OCI-LY1 (cell line): ENCODE measurements at regions not wholly inside any gene's neighbourhood (a gene's known extent, or its start where the extent isn't known, plus 50 kb on each side); places are given as distances from the start of the nearest gene placed in this dataset.

Experiments
- H2AFZ ChIP-seq: fragments of 200-600 bp; sonication (generic), shearing (Covaris generic); 2 replicates; pipeline ENCODE4 v1.6.0; 2014; ENCODE audit warnings: antibody characterized with exemption, mild to moderate bottlenecking, low read length
- H3F3A ChIP-seq: fragments of 200-600 bp; sonication (generic), shearing (Covaris generic); 2 replicates; pipeline ENCODE4 v1.6.0; 2014; ENCODE audit warnings: mild to moderate bottlenecking, antibody characterized with exemption, low read length, moderate library complexity; ENCODE audit not compliant: insufficient read depth
- H3K27ac ChIP-seq: fragments of 200-600 bp; sonication (generic); 2 replicates; pipeline ENCODE4 v1.5.1; 2014; ENCODE audit warnings: low read length, mixed run types, mild to moderate bottlenecking, low read depth; ENCODE audit not compliant: poor library complexity, severe bottlenecking
- H3K27me3 ChIP-seq: fragments of 200-600 bp; sonication (generic); 2 replicates; pipeline ENCODE4 v1.6.0; 2014; ENCODE audit warnings: antibody characterized with exemption, mild to moderate bottlenecking, low read length, moderate library complexity; ENCODE audit not compliant: insufficient read depth
- H3K36me3 ChIP-seq: fragments of 200-600 bp; sonication (generic); 2 replicates; pipeline ENCODE4 v1.6.1; 2014; ENCODE audit warnings: mild to moderate bottlenecking, antibody characterized with exemption, low read length, moderate library complexity, mixed read lengths; ENCODE audit not compliant: insufficient read depth
- H3K4me1 ChIP-seq: fragments of 200-600 bp; sonication (generic); 2 replicates; pipeline ENCODE4 v1.5.1; 2014; ENCODE audit warnings: mild to moderate bottlenecking, low read length, moderate library complexity; ENCODE audit not compliant: insufficient read depth, severe bottlenecking
- H3K4me2 ChIP-seq: fragments of 200-600 bp; sonication (generic), shearing (Covaris generic); 2 replicates; pipeline ENCODE4 v1.6.1; 2014; ENCODE audit warnings: low read length
- H3K4me3 ChIP-seq: fragments of 200-600 bp; sonication (generic); 2 replicates; pipeline ENCODE4 v1.5.1; 2014; ENCODE audit warnings: low read length, low read depth, mild to moderate bottlenecking, mixed read lengths; ENCODE audit not compliant: poor library complexity, severe bottlenecking
- H3K79me2 ChIP-seq: fragments of 200-600 bp; shearing (Covaris generic); 2 replicates; pipeline ENCODE4 v1.6.1; 2016; ENCODE audit warnings: mixed run types, low read length, mixed read lengths; ENCODE audit not compliant: insufficient read depth
- H3K9ac ChIP-seq: fragments of 200-600 bp; sonication (generic), shearing (Covaris generic); 2 replicates; pipeline ENCODE4 v1.6.1; 2014; ENCODE audit warnings: mild to moderate bottlenecking, low read length, mixed read lengths
- H3K9me2 ChIP-seq: fragments of 200-600 bp; sonication (generic), shearing (Covaris generic); 2 replicates; pipeline ENCODE4 v1.6.1; 2014; ENCODE audit warnings: low read depth, mild to moderate bottlenecking, low read length, mixed read lengths
- H3K9me3 ChIP-seq: fragments of 200-600 bp; shearing (Covaris generic); 2 replicates; pipeline ENCODE4 v1.6.1; 2014; ENCODE audit warnings: low read length, mixed read lengths
- H4K20me1 ChIP-seq: fragments of 200-600 bp; sonication (generic), shearing (Covaris generic); 2 replicates; pipeline ENCODE4 v1.6.0; 2016; ENCODE audit warnings: mild to moderate bottlenecking, low read length; ENCODE audit not compliant: insufficient read depth
- EZH2 ChIP-seq: fragments of 200-600 bp; sonication (generic), shearing (Covaris generic); IDR thresholded peaks from 2 replicates; pipeline ENCODE4 v1.8.0; 2017; ENCODE audit warnings: borderline replicate concordance, mixed run types, mild to moderate bottlenecking, antibody characterized with exemption, low read length, moderate library complexity, mixed read lengths
- TF ChIP-seq, protein P1 (sequence below): fragments of 200-600 bp; sonication (generic), shearing (Covaris generic); IDR thresholded peaks from 2 replicates; pipeline ENCODE4 v1.5.1; 2017; ENCODE audit warnings: mild to moderate bottlenecking, antibody characterized with exemption, low read length, moderate library complexity, mixed read lengths

DNA sequence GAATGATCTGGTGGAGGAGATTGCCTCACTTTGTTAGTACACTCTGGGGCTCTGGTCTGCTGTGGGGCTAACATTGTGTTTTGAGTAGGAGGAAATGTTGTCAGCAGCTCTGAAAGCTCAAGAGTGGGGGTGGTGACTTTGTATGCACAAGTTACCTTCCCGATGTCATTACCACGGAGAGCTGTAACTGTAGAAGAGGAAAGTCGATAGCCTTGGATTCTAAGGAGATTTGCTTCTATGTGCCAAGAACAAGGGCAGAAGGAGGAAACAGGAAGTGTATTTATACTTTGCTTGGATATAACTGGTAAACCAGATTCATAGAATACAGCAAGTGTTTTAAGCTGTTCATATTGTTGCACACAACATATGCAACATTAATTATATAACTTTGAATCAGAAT, 196.1 kb downstream of the AMY1C start:
- H2AFZ ChIP-seq: no peak overlapping the region
- H3K9me2 ChIP-seq: no peaks in the 10 kb centered on the region
- H3F3A ChIP-seq: no peaks in the 10 kb centered on the region
- no peak overlapping the region for H3K4me3 ChIP-seq
- H3K27me3 ChIP-seq: no peaks in the 10 kb centered on the region
- no peak overlapping the region for H3K4me2 ChIP-seq
- H3K9me3 ChIP-seq: no peaks in the 10 kb centered on the region
- H3K36me3 ChIP-seq: no peaks in the 10 kb centered on the region
- H4K20me1 ChIP-seq: no peaks in the 10 kb centered on the region
- H3K9ac ChIP-seq: no peak overlapping the region
- H3K4me1 ChIP-seq: no peaks in the 10 kb centered on the region
- no peak overlapping the region for H3K27ac ChIP-seq
- H3K79me2 ChIP-seq: no peaks in the 10 kb centered on the region
- TF ChIP-seq, protein P1, sequence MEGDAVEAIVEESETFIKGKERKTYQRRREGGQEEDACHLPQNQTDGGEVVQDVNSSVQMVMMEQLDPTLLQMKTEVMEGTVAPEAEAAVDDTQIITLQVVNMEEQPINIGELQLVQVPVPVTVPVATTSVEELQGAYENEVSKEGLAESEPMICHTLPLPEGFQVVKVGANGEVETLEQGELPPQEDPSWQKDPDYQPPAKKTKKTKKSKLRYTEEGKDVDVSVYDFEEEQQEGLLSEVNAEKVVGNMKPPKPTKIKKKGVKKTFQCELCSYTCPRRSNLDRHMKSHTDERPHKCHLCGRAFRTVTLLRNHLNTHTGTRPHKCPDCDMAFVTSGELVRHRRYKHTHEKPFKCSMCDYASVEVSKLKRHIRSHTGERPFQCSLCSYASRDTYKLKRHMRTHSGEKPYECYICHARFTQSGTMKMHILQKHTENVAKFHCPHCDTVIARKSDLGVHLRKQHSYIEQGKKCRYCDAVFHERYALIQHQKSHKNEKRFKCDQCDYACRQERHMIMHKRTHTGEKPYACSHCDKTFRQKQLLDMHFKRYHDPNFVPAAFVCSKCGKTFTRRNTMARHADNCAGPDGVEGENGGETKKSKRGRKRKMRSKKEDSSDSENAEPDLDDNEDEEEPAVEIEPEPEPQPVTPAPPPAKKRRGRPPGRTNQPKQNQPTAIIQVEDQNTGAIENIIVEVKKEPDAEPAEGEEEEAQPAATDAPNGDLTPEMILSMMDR: no peak
- TF ChIP-seq EZH2: no peak

DNA sequence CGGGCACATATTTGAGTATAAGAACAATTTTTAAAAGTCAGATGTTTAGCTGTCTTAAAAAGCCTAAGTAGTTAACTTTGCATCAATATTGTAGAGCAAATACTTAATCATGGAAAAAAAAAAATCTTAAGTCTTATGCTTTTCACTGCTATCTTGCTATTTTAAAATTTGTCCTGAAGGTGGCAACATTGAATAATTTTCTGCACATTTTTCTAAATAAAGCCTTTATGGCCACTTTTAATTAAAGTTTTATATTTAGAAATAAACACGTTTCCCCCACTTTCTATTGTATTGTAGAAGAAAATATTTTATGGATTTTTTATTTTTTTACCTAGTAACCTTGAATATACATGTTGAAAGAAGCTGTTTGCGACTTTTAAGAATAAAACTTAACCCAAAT, 198.8 kb downstream of the AMY1C start:
- Histone ChIP-seq H3K9ac (no peak overlapping the region), H3K9me2 (no peaks in the 10 kb centered on the region), H3F3A (no peaks in the 10 kb centered on the region), H4K20me1 (no peaks in the 10 kb centered on the region), H3K4me1 (no peaks in the 10 kb centered on the region), H3K79me2 (no peaks in the 10 kb centered on the region), H3K27ac (no peak overlapping the region), H3K27me3 (no peaks in the 10 kb centered on the region), H2AFZ (no peak overlapping the region), H3K36me3 (no peaks in the 10 kb centered on the region), H3K4me2 (no peak overlapping the region), H3K4me3 (no peak overlapping the region), H3K9me3 (no peaks in the 10 kb centered on the region)
- no peak for TF ChIP-seq EZH2
- TF ChIP-seq, protein P1: peak; percentile 50

DNA sequence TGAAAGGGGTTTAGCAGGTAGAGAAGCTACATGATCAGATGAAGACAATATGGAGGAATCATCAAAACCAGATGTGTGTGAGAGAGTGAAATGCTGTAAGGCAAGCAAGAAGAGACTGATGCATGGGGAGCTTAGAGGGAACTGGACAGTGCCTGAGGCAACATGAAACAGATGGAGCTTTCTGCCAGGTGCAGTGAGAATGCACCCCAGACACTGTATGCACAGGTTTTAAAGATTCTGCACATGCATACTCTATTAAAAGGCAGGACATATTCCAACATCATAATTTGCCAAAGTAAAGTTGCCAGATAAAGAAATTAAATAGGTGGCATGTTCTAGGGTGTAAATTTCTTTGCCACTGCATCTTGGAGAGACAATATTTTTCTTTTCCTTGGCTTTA, 200.1 kb downstream of the AMY1C start:
- H3K9ac ChIP-seq: no peak overlapping the region
- no peak for TF ChIP-seq EZH2
- TF ChIP-seq, protein P1: no peak
- no peak overlapping the region for H2AFZ ChIP-seq
- H3K79me2 ChIP-seq: no peaks in the 10 kb centered on the region
- no peaks in the 10 kb centered on the region for H3F3A ChIP-seq
- H3K4me1 ChIP-seq: no peaks in the 10 kb centered on the region
- H4K20me1 ChIP-seq: no peaks in the 10 kb centered on the region
- H3K27ac ChIP-seq: no peak overlapping the region
- no peaks in the 10 kb centered on the region for H3K36me3 ChIP-seq
- no peak overlapping the region for H3K4me2 ChIP-seq
- no peak overlapping the region for H3K4me3 ChIP-seq
- no peaks in the 10 kb centered on the region for H3K9me3 ChIP-seq
- H3K9me2 ChIP-seq: no peaks in the 10 kb centered on the region
- H3K27me3 ChIP-seq: no peaks in the 10 kb centered on the region
